Effector CD8-positive, alpha-beta T cell (primary cell): ENCODE measurements at regions not wholly inside any gene's neighbourhood (a gene's known extent, or its start where the extent isn't known, plus 50 kb on each side); places are given as distances from the start of the nearest gene placed in this dataset.
"Not testable (repeated sequence)": the region's sequence is repeated elsewhere in the genome, so short reads cannot be mapped to it uniquely, and the experiment has no call there.

Experiments
- DNase-seq: peaks from one replicate; lab custom pipeline; 2025; lab: John Stamatoyannopoulos, UW

- no peak for DNase-seq
These were observed 640.2 kb upstream of the CAMK1G start for GRCh38 chr1:208943291-208943690.

GRCh38 chr1:208944981-208945451 lies 638.5 kb upstream of the CAMK1G start:
- DNase-seq: no peak

- DNase-seq: no peak
These were observed 633.3 kb upstream of the CAMK1G start for GRCh38 chr1:208950206-208950605.

- DNase-seq: no peak
These were observed 632.4 kb upstream of the CAMK1G start for GRCh38 chr1:208951026-208951525.

- no peak for DNase-seq
These were observed 631.6 kb upstream of the CAMK1G start for GRCh38 chr1:208951908-208952307.

GRCh38 chr1:208962867-208963266 lies 620.6 kb upstream of the CAMK1G start:
- no peak for DNase-seq

GRCh38 chr1:208965351-208965750 lies 618.2 kb upstream of the CAMK1G start:
- no peak for DNase-seq

GRCh38 chr1:208967334-208967733 lies 616.2 kb upstream of the CAMK1G start:
- DNase-seq: no peak

- DNase-seq: no peak
These were observed 608.8 kb upstream of the CAMK1G start for GRCh38 chr1:208974717-208975116.

- no peak for DNase-seq
These were observed 608.1 kb upstream of the CAMK1G start for GRCh38 chr1:208975456-208975855.

GRCh38 chr1:208977012-208977411 lies 606.5 kb upstream of the CAMK1G start:
- DNase-seq: no peak

- no peak for DNase-seq
These were observed 605.8 kb upstream of the CAMK1G start for GRCh38 chr1:208977638-208978256.

GRCh38 chr1:208979776-208980175 lies 603.7 kb upstream of the CAMK1G start:
- DNase-seq: no peak

- DNase-seq: no peak
These were observed 602.9 kb upstream of the CAMK1G start for GRCh38 chr1:208980605-208981004.

GRCh38 chr1:208985231-208985630 lies 598.3 kb upstream of the CAMK1G start:
- DNase-seq: no peak

- DNase-seq: no peak
These were observed 594.7 kb upstream of the CAMK1G start for GRCh38 chr1:208988811-208989222.

- DNase-seq: no peak
These were observed 593.1 kb upstream of the CAMK1G start for GRCh38 chr1:208990456-208990855.

- not testable (repeated sequence) for DNase-seq
These were observed 586.5 kb upstream of the CAMK1G start for GRCh38 chr1:208997053-208997452.

- DNase-seq: no peak
These were observed 585.7 kb upstream of the CAMK1G start for GRCh38 chr1:208997726-208998312.

- no peak for DNase-seq
These were observed 574.9 kb upstream of the CAMK1G start for GRCh38 chr1:209008586-209008985.

GRCh38 chr1:209010475-209011230 lies 572.9 kb upstream of the CAMK1G start:
- no peak for DNase-seq

- DNase-seq: no peak
These were observed 570.9 kb upstream of the CAMK1G start for GRCh38 chr1:209012443-209013196.
